ENCODE measurements at regions not wholly inside any gene's neighbourhood (a gene's known extent, or its start where the extent isn't known, plus 50 kb on each side); places are given as distances from the start of the nearest gene placed in this dataset.

DNA sequence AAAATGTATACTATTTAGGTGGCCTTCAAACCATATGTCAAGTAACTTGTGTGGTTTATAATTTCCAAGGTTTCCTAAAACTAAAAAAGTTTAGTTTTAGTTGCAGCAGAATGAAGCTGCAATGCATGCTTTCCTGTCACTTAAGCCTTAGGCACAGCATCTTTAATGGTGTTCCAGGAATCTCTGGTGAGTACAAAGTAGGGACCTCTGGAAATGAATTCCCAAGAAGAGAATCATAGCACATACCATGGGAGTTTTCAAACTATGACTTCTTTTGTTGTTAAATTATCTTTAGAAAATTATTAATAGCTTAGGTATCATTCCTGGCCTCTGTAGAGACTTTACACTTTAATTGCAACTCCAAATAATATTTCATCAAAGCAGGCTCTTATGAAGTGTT lies 1005.9 kb upstream of the PABPC4L start:
- no peak for DNase-seq

DNA sequence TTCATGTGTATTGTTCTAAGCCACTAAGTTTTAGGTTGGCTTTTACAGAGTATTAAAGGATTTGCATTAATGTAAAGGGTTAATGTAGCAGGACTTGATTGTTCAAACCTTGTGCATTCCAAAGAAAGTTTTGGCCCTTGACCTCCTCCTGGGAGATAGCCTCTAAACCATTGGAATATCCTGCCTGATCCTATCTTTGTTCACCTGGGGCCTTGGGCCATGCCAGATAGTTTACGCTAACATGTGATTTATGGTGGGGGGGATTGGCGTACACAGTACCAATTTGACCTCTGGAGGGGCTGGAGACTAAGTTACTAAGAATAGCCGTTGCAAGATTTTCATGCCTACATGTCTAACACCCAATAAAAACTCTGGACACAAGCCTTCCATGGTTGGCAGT lies 1002.7 kb upstream of the PABPC4L start:
- DNase-seq: no peak

GRCh38 chr4:135201081-135201480 lies 999.5 kb upstream of the PABPC4L start:
- no peak for DNase-seq

DNA sequence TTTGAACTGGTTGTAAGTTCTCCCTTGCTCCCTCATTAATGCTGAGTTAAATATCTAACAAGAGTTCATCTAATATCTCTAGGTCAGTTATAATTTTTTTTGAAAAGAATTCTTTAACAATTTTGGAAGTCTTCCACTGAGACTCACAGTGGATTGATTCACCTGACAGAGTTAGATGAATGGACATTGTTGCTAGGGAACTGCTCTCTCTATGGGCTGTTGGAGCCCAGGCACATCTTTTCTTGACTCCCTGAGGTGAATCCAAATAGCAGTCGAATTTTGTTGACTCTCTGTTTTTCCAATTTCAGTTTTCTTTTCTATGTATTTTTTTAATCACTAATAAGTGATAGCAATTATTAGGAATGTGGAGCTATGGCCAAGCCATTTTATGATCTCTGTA lies 996.1 kb upstream of the PABPC4L start:
- DNase-seq: no peak

GRCh38 chr4:135194477-135194876 lies 992.9 kb upstream of the PABPC4L start:
- DNase-seq: no peak

- no peak for DNase-seq
These were observed 991.4 kb upstream of the PABPC4L start for GRCh38 chr4:135192751-135193535.

- DNase-seq: no peak
These were observed 990.0 kb upstream of the PABPC4L start for GRCh38 chr4:135191596-135191995.

GRCh38 chr4:135186002-135186401 lies 984.4 kb upstream of the PABPC4L start:
- DNase-seq: no peak

DNA sequence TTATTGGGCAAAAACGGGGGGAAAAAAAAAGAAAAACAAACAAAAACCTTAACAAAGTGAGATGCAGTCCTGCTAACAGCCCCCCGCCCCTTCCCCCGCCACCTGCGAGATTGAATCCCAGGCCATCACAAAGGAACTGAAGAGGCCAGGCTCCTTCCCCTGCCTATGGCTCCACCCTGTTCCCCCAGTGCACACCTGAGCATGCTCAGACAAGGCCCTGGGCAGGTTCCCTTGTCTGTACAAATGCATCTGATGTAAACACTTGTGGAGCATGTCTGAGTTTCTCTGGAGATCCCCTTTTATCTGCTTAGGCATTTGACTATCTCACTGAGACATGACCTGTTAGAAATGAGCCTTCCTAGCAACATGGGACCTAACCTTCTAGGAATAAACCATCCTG lies 983.7 kb upstream of the PABPC4L start:
- no peak for DNase-seq

DNA sequence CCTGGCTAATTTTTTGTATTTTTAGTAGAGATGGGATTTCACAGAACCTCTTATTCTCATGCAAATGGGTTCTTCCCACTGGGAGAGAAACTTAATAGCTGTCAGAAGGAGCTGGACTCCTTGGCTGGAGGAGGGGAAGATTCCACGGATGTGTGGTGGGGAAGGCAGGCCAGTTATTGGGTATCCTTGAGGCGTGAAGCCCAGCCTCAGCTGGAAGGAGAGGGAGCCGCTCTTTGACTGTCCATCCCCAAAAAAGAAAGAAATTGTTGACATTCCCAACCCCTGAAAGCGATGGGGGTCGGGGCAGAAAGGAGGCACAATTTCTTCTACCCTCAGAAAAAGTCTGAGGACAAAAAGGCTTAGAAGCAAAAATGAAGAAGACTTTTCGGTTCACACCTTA lies 983.1 kb upstream of the PABPC4L start:
- no peak for DNase-seq

- DNase-seq: no peak
These were observed 975.7 kb upstream of the PABPC4L start for GRCh38 chr4:135177321-135177720.

DNA sequence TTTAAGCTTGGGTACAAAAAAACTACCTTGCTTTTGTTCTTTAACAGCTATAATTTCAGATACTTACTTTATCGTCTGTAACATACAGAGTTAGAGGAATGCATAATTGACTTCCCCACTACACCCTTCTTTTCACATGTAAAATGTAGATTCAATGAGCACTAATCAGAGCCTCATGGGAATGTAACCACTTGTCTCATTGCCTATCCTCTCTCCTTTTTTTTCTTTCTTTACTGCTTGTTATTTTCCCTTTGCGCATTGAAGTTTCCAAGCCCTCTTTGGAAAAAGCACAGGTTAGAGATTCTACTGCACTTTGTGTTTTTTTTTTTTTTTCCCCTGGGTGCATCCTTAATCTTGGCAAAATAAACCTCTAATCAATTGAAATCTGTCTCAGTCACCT lies 965.1 kb upstream of the PABPC4L start:
- DNase-seq: no peak

- DNase-seq: no peak
These were observed 963.0 kb upstream of the PABPC4L start for GRCh38 chr4:135164601-135165000.

- DNase-seq: no peak
These were observed 942.9 kb upstream of the PABPC4L start for GRCh38 chr4:135144498-135144897.

GRCh38 chr4:135124196-135124595 lies 922.6 kb upstream of the PABPC4L start:
- DNase-seq: no peak

DNA sequence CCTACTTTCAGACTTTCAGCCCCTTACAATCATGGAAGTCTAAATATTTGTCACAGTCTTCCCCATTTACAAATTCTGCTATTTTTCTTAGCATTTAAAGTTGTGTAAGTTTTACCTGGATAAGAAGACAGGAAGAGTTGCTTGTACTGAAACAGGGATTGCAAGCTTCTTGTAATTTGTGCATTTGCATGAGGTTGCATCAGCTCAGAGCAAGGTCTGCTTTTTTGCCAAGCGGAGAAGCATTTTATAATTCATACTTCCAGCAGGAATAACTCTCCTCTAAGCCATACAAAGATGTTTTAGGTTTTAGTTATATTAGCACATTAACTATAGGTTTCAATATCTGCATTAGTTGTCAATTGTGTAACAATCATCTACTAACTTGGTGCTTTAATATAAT lies 922.0 kb upstream of the PABPC4L start:
- no peak for DNase-seq

DNA sequence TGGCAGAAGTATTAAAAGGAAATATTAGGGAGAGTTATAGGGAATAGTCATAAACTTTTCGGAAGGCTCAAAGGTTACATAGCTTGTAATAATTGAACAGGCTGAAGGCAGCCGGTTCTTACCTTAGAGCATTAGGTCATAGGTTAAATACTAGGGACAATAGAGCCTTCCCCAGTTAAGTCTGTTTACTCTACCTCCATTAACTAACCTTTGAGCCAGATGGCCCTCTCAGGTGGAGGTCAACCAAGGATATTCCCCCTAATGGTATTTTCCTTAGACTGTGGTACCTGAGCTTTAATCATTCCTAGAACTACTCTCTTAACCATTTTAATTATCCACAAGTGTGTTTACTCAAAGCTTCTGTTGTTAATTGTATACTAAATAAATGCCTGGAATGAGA lies 920.9 kb upstream of the PABPC4L start:
- no peak for DNase-seq

DNA sequence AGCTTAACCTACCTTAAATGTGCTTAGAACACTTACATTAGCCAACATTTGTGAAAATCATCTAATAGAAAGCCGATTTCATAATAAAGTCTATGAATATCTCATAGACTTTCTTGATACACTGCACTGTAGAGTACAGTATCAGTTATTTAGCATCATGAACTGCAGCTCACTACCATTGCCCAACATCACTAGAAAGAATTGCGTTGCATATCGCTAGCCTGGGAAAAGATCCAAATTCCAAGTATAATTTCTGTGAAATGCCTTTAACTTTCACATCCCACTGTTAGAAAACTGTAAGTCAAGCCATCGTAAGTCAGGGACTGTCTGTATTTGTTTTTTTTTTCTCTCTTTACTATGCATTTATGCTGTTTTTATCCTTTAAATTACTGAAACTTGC lies 918.6 kb upstream of the PABPC4L start:
- DNase-seq: no peak

GRCh38 chr4:135114079-135114478 lies 912.5 kb upstream of the PABPC4L start:
- no peak for DNase-seq

- no peak for DNase-seq
These were observed 896.5 kb upstream of the PABPC4L start for GRCh38 chr4:135098061-135098460.

GRCh38 chr4:135073389-135073788 lies 871.8 kb upstream of the PABPC4L start:
- DNase-seq: no peak

GRCh38 chr4:135072553-135072952 lies 871.0 kb upstream of the PABPC4L start:
- DNase-seq: no peak

DNA sequence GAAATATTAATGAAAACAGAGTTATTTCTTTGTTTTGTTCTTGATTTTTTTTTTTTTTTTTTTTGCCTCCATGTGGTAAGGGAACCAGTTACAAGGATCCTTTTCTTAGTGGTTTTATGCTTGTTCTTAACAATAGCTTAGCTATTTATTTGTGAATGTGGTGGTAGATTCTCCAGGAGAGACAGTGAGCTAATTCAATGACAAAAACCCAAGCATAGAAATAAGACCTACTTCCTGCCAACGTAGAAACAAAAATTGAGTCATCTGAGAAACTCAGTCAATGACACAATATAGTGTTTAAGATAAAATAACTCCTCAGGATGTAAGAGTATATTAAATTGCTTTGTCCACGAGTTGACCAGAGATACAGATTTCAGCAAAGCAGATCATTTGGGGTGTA lies 863.8 kb upstream of the PABPC4L start:
- no peak for DNase-seq

DNA sequence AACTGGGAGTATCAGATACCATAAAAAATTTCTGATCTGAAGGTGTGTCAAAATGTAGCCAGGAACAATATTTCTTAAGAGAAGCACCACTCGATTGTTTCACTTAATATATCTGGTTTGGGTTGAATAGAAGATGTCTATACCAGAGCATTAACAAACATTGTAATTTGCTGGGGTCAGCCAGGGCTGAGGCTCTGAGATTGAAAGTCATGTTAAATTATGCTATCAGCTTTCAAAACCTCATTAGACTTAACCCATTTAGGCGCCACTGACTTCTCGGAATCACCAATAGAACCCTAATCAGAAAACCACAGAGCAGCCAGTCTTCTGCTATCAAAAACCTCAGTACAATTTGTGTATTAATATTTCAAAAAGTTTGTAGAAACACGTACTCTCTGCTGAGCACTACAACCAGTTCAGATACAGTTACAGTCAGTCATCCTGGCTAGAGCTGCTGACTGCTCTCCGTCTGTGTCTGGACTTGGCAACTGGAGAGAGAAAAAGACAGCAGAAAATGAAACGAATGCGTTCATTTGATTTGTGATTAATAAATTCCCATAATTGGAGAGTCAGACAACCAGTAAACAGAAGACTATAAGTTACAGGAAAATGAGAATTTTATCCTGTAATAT lies 848.6 kb upstream of the PABPC4L start:
- no peak for DNase-seq

- no peak for DNase-seq
These were observed 831.1 kb upstream of the PABPC4L start for GRCh38 chr4:135032670-135033069.
